ENCODE measurements at regions not wholly inside any gene's neighbourhood (a gene's known extent, or its start where the extent isn't known, plus 50 kb on each side); places are given as distances from the start of the nearest gene placed in this dataset.

DNA sequence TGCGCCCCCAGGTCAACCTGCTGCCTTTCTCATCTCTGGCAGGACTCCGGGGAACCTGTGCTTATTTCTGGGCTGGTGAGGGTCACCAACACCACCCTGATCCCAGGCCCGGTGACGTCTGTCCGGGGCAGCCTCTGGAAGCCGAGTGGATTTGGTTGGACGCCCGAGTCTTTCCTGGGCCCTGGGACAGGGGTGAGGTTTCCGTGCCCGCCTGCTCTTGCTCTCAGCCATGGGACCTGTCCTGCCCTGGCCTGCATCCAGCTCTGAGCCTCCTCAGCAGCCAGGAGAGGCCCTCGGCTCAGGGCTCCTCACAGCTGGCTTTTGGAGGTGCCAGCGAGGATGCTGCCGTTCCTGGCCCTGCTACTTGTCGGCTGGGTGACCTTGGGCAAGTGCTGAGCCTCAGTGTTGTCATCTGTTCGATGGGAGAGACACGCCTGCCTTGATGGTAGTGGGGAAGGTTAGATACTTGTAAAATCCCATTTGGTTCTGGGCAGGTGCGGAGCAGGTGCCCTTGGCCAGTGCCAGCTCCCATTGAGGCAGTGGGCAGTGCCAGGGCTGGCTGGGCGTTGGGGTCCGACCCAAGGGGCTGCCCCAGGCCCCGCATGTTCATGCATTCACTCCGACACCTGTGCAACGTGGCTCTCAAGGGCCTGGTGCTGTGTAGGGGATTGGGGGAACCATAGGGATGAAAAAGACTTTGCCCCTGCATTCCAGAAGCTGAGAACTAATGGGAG is 58.9 kb upstream of the THY1 start:
- Histone ChIP-seq H3K27me3 (ENCODE audit: insufficient read depth) (peaks cover 6% of the 10 kb centered on the region; the same call in 1 of the 2 replicates), H3F3A (replicated peaks; ENCODE audit: insufficient read depth) (no peaks in the 10 kb centered on the region), H2AFZ (ENCODE audit: low read depth) (no peak overlapping the region), H3K4me2 (no peak overlapping the region), H3K27ac (ENCODE audit: low read depth in 2 of 2, low read length in 1 of 2) (no peak overlapping the region), H3K4me1 (ENCODE audit: control insufficient read depth in 1 of 2, insufficient read depth in 2 of 2, low read depth in 1 of 2, low read length in 1 of 2) (peaks cover 0 to 5% of the 10 kb centered on the region in 2 experiments; a peak in 1 of 4 replicates), H3K9me2 (no peaks in the 10 kb centered on the region), H3K9ac (no peak overlapping the region), H4K20me1 (ENCODE audit: insufficient read depth) (no peaks in the 10 kb centered on the region), H3K4me3 (ENCODE audit: low read depth in 2 of 2, low read length in 1 of 2) (peak overlapping the region in 1 of 2 experiments; percentile 53; a peak in 1 of 4 replicates), H3K36me3 (replicated peaks in 1 of 2; ENCODE audit: control insufficient read depth in 1 of 2, insufficient read depth in 2 of 2, low read length in 1 of 2) (no peaks in the 10 kb centered on the region), H3K79me2 (ENCODE audit: insufficient read depth) (no peaks in the 10 kb centered on the region), H3K9me3 (no peaks in the 10 kb centered on the region)
- POLR2A ChIA-PET: no interaction called here
- TF ChIP-seq CHD2 (IDR thresholded peaks at IDR 0.05; ENCODE audit: low read length, partially characterized antibody) (no peak), GATA2 (CRISPR knock-in tag; IDR thresholded peaks at IDR 0.05) (no peak), CTCF (IDR thresholded peaks at IDR 0.05) (no peak), TCF12 (IDR thresholded peaks at IDR 0.05) (no peak), MXI1 (IDR thresholded peaks at IDR 0.05; ENCODE audit: low read depth, low read length) (no peak), SIN3A (IDR thresholded peaks at IDR 0.05; ENCODE audit: borderline replicate concordance, low read depth, low read length) (no peak), FOXM1 (IDR thresholded peaks at IDR 0.05; ENCODE audit: low read depth) (no peak), TAF1 (IDR thresholded peaks at IDR 0.05; ENCODE audit: borderline replicate concordance, low read depth, low read length) (no peak), EP300 (IDR thresholded peaks at IDR 0.05; ENCODE audit: borderline replicate concordance in 1 of 2, low read depth in 1 of 2, low read length in 1 of 2) (no peak), MAX (IDR thresholded peaks at IDR 0.05; ENCODE audit: low read depth) (no peak), YY1 (IDR thresholded peaks at IDR 0.05; ENCODE audit: low read depth) (no peak), FOXJ3 (CRISPR knock-in tag; IDR thresholded peaks at IDR 0.05) (no peak), GABPA (IDR thresholded peaks at IDR 0.05; ENCODE audit: low read depth) (no peak), RXRA (IDR thresholded peaks at IDR 0.05; ENCODE audit: borderline replicate concordance, low read depth) (no peak), IRF3 (IDR thresholded peaks at IDR 0.05; ENCODE audit: low read depth, low read length) (no peak), SMC3 (IDR thresholded peaks at IDR 0.05; ENCODE audit: low read depth, low read length) (no peak), JUND (IDR thresholded peaks at IDR 0.05) (no peak)
- TF ChIP-seq, protein P1, sequence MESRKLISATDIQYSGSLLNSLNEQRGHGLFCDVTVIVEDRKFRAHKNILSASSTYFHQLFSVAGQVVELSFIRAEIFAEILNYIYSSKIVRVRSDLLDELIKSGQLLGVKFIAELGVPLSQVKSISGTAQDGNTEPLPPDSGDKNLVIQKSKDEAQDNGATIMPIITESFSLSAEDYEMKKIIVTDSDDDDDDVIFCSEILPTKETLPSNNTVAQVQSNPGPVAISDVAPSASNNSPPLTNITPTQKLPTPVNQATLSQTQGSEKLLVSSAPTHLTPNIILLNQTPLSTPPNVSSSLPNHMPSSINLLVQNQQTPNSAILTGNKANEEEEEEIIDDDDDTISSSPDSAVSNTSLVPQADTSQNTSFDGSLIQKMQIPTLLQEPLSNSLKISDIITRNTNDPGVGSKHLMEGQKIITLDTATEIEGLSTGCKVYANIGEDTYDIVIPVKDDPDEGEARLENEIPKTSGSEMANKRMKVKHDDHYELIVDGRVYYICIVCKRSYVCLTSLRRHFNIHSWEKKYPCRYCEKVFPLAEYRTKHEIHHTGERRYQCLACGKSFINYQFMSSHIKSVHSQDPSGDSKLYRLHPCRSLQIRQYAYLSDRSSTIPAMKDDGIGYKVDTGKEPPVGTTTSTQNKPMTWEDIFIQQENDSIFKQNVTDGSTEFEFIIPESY (IDR thresholded peaks at IDR 0.05; ENCODE audit: borderline replicate concordance, low read depth): no peak
- no peak for DNase-seq
- WGBS (ENCODE audit: low lambda C conversion rate): 52% methylated on average over 7 of the region's 22 CpGs
- CTCF ChIA-PET: interaction anchor here (0.5 to 16.3 kb wide), 24 partner anchors 10 to 744 kb away, joined by 3 to 390 read pairs (median 3); partner anchors contain the start of genes NECTIN1, THY1 and USP2

Measured in SK-N-SH (cell line).